Type B pancreatic cell (in vitro differentiated cells): ENCODE measurements at regions not wholly inside any gene's neighbourhood (a gene's known extent, or its start where the extent isn't known, plus 50 kb on each side); places are given as distances from the start of the nearest gene placed in this dataset.

Experiments
- DNase-seq: peaks from one replicate; pipeline ENCODE4 v3.0.0; 2021; ENCODE audit warnings: mixed read lengths; ENCODE audit not compliant: unreplicated experiment; ENCODE audit errors: extremely low spot score
- H3K27ac Mint-ChIP-seq: 2 replicates; pipeline ENCODE4 v1.8.0; 2021; ENCODE audit warnings: mild to moderate bottlenecking, mixed read lengths
- H3K27me3 Mint-ChIP-seq: 2 replicates; pipeline ENCODE4 v1.8.0; 2021; ENCODE audit warnings: mixed read lengths
- H3K36me3 Mint-ChIP-seq: 2 replicates; pipeline ENCODE4 v1.8.0; 2021; ENCODE audit warnings: mixed read lengths
- H3K4me1 Mint-ChIP-seq: one replicate; pipeline ENCODE4 v1.8.0; 2021; ENCODE audit warnings: mixed read lengths; ENCODE audit not compliant: unreplicated experiment
- H3K4me3 Mint-ChIP-seq: 2 replicates; pipeline ENCODE4 v1.8.0; 2021; ENCODE audit warnings: mild to moderate bottlenecking, mixed read lengths
- H3K9me3 Mint-ChIP-seq: 2 replicates; pipeline ENCODE4 v1.8.0; 2021; ENCODE audit warnings: mixed read lengths
- CTCF ChIP-seq: fragments of 200-600 bp; sonication (generic); conservative IDR thresholded peaks from 2 replicates; pipeline ENCODE4 v1.5.0; 2021; ENCODE audit warnings: antibody characterized with exemption, mild to moderate bottlenecking

GRCh38 chr18:38941711-38942561, 1376.3 kb upstream of the CELF4 start:
- no peaks in the 10 kb centered on the region for H3K27me3 Mint-ChIP-seq
- peaks cover 3% of the 10 kb centered on the region for H3K36me3 Mint-ChIP-seq
- H3K4me1 Mint-ChIP-seq, result peaks cover 16% of the 10 kb centered on the region
- H3K27ac Mint-ChIP-seq, result peak overlapping the region; percentile 0
- H3K9me3 Mint-ChIP-seq, result peaks cover 12% of the 10 kb centered on the region
- no peak overlapping the region for H3K4me3 Mint-ChIP-seq
- DNase-seq, result no peak
- TF ChIP-seq CTCF, result no peak

- TF ChIP-seq CTCF, result no peak
- peak overlapping the region; percentile 8 for H3K4me3 Mint-ChIP-seq
- H3K4me1 Mint-ChIP-seq, result peaks cover 16% of the 10 kb centered on the region
- DNase-seq, result no peak
- no peaks in the 10 kb centered on the region for H3K27me3 Mint-ChIP-seq
- H3K9me3 Mint-ChIP-seq, result peaks cover 12% of the 10 kb centered on the region
- H3K27ac Mint-ChIP-seq, result peak overlapping the region; percentile 60
- H3K36me3 Mint-ChIP-seq, result peaks cover 3% of the 10 kb centered on the region
Measured at GRCh38 chr18:38940863-38941531, 1375.4 kb upstream of the CELF4 start.

- peaks cover 3% of the 10 kb centered on the region for H3K36me3 Mint-ChIP-seq
Measured at GRCh38 chr18:38940475-38940862, 1374.9 kb upstream of the CELF4 start.

GRCh38 chr18:38933910-38934510, 1368.4 kb upstream of the CELF4 start:
- TF ChIP-seq CTCF, result no peak
- Mint-ChIP-seq H3K27ac (no peak overlapping the region), H3K4me3 (no peak overlapping the region), H3K27me3 (no peaks in the 10 kb centered on the region), H3K36me3 (no peaks in the 10 kb centered on the region), H3K9me3 (no peaks in the 10 kb centered on the region), H3K4me1 (no peaks in the 10 kb centered on the region)
- no peak for DNase-seq

More at GRCh38 chr18:38940475-38940862, 1374.9 kb upstream of the CELF4 start:
- H3K4me1 Mint-ChIP-seq, result peaks cover 16% of the 10 kb centered on the region
- H3K27me3 Mint-ChIP-seq, result no peaks in the 10 kb centered on the region
- no peak for TF ChIP-seq CTCF
- H3K27ac Mint-ChIP-seq, result peak overlapping the region; percentile 60
- H3K9me3 Mint-ChIP-seq, result peaks cover 12% of the 10 kb centered on the region
- no peak overlapping the region for H3K4me3 Mint-ChIP-seq
- DNase-seq, result no peak

- H3K4me1 Mint-ChIP-seq, result no peaks in the 10 kb centered on the region
- DNase-seq, result no peak
- no peak overlapping the region for H3K27ac Mint-ChIP-seq
- H3K27me3 Mint-ChIP-seq, result no peaks in the 10 kb centered on the region
- TF ChIP-seq CTCF, result no peak
- no peaks in the 10 kb centered on the region for H3K9me3 Mint-ChIP-seq
- no peaks in the 10 kb centered on the region for H3K36me3 Mint-ChIP-seq
- no peak overlapping the region for H3K4me3 Mint-ChIP-seq
Measured at GRCh38 chr18:38933322-38933721, 1367.7 kb upstream of the CELF4 start.
